ENCODE measurements at regions not wholly inside any gene's neighbourhood (a gene's known extent, or its start where the extent isn't known, plus 50 kb on each side); places are given as distances from the start of the nearest gene placed in this dataset.

DNA sequence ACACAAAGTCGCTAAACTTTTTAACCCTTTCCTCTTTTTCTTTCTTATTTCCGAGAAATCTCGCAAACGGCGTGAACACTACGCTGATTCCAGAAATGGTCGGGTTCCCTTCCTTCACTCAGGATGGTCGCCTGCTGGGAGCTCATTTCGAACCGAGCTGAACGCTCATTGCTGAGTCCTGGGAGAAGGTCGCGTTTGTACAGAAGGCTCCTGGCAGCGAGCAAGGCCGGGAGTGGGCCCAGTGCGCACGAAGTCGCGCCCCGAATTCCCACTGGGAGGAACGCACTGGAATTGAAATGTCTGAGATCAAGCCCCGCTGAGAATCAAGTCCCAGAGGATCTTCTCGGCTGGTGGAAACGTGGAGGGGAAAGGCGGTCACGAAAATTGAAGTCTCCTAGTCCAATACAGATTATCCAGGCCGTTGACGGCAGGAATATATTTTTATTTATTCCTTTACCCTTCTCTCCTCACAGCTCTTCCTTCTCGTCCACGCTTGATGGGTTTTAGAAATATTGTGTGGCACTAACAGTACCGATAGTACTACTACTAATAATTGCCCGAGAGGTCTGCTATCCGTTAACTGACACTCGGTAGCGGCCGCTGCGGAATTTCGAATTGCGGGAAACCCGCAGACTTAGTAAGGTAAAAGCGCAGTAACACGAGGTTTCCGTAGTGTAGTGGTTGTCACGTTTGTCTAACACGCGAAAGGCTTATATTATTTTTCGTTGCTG is 207.2 kb upstream of the ZNF184 start:
- TF ChIP-seq TAF1 (IDR thresholded peaks at IDR 0.05; ENCODE audit: borderline replicate concordance, insufficient read depth, low read length): no peak
- no peak for TF ChIP-seq POLR2AphosphoS5 (IDR thresholded peaks at IDR 0.05; ENCODE audit: low read depth, low read length)
- TF ChIP-seq, protein P1, sequence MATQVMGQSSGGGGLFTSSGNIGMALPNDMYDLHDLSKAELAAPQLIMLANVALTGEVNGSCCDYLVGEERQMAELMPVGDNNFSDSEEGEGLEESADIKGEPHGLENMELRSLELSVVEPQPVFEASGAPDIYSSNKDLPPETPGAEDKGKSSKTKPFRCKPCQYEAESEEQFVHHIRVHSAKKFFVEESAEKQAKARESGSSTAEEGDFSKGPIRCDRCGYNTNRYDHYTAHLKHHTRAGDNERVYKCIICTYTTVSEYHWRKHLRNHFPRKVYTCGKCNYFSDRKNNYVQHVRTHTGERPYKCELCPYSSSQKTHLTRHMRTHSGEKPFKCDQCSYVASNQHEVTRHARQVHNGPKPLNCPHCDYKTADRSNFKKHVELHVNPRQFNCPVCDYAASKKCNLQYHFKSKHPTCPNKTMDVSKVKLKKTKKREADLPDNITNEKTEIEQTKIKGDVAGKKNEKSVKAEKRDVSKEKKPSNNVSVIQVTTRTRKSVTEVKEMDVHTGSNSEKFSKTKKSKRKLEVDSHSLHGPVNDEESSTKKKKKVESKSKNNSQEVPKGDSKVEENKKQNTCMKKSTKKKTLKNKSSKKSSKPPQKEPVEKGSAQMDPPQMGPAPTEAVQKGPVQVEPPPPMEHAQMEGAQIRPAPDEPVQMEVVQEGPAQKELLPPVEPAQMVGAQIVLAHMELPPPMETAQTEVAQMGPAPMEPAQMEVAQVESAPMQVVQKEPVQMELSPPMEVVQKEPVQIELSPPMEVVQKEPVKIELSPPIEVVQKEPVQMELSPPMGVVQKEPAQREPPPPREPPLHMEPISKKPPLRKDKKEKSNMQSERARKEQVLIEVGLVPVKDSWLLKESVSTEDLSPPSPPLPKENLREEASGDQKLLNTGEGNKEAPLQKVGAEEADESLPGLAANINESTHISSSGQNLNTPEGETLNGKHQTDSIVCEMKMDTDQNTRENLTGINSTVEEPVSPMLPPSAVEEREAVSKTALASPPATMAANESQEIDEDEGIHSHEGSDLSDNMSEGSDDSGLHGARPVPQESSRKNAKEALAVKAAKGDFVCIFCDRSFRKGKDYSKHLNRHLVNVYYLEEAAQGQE (IDR thresholded peaks at IDR 0.05; ENCODE audit: insufficient read depth in 1 of 2, low read depth in 2 of 2, low read length in 2 of 2): no peak
